ENCODE measurements at regions not wholly inside any gene's neighbourhood (a gene's known extent, or its start where the extent isn't known, plus 50 kb on each side); places are given as distances from the start of the nearest gene placed in this dataset.
"Not testable (repeated sequence)": the region's sequence is repeated elsewhere in the genome, so short reads cannot be mapped to it uniquely, and the experiment has no call there.

DNA sequence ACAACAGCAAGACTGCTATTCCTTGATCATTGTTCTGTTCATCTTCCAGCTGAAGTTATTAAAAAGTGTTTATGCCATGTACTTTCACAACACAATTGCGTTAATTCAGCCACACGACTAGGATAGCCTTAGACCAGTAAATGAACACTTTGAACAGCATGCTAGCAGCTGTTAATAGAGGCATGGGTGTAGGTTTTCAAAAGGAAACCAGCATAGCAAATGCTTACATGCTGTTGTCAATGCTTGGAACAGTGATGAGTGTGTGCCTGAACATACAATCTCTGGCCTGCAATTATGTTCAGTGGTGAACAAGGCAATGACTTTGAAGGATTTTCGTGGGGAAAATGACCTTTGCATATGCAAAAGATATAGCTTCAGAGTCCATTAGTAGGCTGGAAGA is 127.4 kb upstream of the RBM19 start:
- intact Hi-C loops (cut with DNase I; ENCODE audit: low total_unique reads), result no loop called here
- WGBS, 2 donors, result 61 to 64% methylated on average over 3 of the region's 3 CpGs
- no peak for TF ChIP-seq POLR2A (IDR thresholded peaks at IDR 0.05)
- TF ChIP-seq, protein P1, sequence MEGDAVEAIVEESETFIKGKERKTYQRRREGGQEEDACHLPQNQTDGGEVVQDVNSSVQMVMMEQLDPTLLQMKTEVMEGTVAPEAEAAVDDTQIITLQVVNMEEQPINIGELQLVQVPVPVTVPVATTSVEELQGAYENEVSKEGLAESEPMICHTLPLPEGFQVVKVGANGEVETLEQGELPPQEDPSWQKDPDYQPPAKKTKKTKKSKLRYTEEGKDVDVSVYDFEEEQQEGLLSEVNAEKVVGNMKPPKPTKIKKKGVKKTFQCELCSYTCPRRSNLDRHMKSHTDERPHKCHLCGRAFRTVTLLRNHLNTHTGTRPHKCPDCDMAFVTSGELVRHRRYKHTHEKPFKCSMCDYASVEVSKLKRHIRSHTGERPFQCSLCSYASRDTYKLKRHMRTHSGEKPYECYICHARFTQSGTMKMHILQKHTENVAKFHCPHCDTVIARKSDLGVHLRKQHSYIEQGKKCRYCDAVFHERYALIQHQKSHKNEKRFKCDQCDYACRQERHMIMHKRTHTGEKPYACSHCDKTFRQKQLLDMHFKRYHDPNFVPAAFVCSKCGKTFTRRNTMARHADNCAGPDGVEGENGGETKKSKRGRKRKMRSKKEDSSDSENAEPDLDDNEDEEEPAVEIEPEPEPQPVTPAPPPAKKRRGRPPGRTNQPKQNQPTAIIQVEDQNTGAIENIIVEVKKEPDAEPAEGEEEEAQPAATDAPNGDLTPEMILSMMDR (IDR thresholded peaks at IDR 0.05), result no peak
- DNase-seq (ENCODE audit: low spot score in 2 of 2), result no peak
- H3K4me3 ChIP-seq (ENCODE audit: low read depth, poor library complexity, severe bottlenecking), result no peak overlapping the region

DNA sequence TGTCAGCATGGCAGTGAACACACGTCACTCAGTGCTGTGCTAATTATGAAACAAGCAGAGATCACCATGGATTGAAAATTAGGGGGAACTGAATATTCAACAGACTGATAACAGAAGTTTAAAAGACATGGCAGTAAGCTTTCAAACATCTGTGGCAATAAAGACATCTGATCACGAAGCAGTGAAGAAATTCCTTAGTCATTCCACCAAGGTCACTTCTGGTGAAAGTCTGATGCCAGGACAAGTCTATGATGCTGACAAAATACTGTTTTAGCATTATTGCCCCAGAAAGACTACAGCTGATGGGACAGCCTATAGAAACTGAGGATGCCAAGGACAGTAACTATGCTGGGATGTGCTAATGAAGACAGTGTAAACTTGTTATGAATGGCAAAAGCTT is 126.9 kb upstream of the RBM19 start:
- intact Hi-C loops (cut with DNase I; ENCODE audit: low total_unique reads), result no loop called here
- TF ChIP-seq, protein P1 (IDR thresholded peaks at IDR 0.05), result no peak
- no peak for TF ChIP-seq POLR2A (IDR thresholded peaks at IDR 0.05)
- H3K4me3 ChIP-seq (ENCODE audit: low read depth, poor library complexity, severe bottlenecking), result no peak overlapping the region
- no peak for DNase-seq (ENCODE audit: low spot score in 2 of 2)
- 62% methylated on average over 2 of the region's 2 CpGs for WGBS, 2 donors

DNA sequence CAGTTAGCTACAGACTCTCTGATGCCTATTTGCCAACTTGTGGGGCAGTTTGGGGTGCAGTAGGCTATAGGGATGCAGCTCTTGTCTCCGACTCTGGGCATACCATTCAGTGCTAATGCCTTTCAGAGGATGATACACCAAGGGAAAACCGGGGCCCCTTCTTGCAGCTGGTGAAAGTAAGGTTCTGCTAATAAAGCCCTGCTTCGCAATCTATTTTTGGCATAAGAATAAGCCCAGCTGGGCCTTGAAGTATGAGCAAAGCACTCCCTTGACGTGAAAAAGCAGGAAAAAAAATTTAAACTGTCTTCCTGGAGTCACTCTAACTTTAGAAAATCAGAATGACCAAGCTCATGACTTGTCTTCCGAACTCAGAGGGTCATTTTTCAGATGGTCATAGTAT is 124.1 kb upstream of the RBM19 start:
- 48 to 52% methylated on average over 5 of the region's 5 CpGs for WGBS, 2 donors
- intact Hi-C loops (cut with DNase I; ENCODE audit: low total_unique reads), result no loop called here
- H3K4me3 ChIP-seq (ENCODE audit: low read depth, poor library complexity, severe bottlenecking), result no peak overlapping the region
- TF ChIP-seq, protein P1 (IDR thresholded peaks at IDR 0.05), result no peak
- no peak for TF ChIP-seq POLR2A (IDR thresholded peaks at IDR 0.05)
- DNase-seq (ENCODE audit: low spot score in 2 of 2), result no peak

DNA sequence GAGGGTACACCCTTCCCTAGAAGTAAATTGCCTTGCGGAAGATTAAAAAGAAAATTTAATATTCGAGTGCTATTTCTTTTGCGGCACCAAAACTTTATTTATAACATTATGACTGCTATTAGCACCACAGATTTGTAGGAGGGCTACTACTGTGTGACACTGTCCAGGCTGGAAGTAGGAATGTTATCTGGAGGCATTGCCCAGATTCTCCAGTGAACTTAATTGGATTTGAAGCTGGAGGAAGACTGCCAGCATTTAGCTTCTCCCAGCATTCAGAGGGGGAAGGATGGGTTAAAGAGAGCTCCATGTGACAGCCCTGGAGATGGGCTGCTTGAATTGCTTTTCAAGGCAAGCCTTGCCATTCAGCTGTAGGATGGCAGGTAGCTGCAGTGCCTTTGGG is 107.0 kb upstream of the RBM19 start:
- no peak for TF ChIP-seq POLR2A (IDR thresholded peaks at IDR 0.05)
- TF ChIP-seq, protein P1 (IDR thresholded peaks at IDR 0.05), result no peak
- no peak overlapping the region for H3K4me3 ChIP-seq (ENCODE audit: low read depth, poor library complexity, severe bottlenecking)
- DNase-seq (ENCODE audit: low spot score in 2 of 2), result no peak
- 91 to 92% methylated on average over 3 of the region's 3 CpGs for WGBS, 2 donors
- intact Hi-C loops (cut with DNase I; ENCODE audit: low total_unique reads), result no loop called here

DNA sequence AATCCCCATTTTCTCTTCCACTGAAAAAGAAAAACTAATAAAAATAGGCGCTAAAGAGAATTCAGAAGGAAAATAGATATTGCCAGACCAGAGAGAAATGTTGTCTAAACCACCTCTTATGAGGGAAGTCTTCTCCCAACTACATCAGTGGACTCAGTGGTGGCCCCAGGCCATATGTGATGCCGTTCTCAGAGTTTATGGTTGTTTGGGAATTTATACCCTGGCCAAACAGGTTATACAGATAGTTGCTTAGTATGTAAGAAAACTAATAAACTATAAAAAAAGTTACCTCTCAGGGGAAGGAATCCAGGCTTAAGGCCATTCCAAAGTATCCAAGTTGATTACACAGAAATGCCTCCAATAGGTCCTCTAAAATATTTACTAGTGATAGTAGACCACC is 103.4 kb upstream of the RBM19 start:
- DNase-seq (ENCODE audit: low spot score in 2 of 2), result no peak
- H3K4me3 ChIP-seq (ENCODE audit: low read depth, poor library complexity, severe bottlenecking), result no peak overlapping the region
- TF ChIP-seq, protein P1 (IDR thresholded peaks at IDR 0.05), result no peak
- 42 to 61% methylated on average over 2 of the region's 2 CpGs for WGBS, 2 donors
- intact Hi-C loops (cut with DNase I; ENCODE audit: low total_unique reads), result no loop called here

DNA sequence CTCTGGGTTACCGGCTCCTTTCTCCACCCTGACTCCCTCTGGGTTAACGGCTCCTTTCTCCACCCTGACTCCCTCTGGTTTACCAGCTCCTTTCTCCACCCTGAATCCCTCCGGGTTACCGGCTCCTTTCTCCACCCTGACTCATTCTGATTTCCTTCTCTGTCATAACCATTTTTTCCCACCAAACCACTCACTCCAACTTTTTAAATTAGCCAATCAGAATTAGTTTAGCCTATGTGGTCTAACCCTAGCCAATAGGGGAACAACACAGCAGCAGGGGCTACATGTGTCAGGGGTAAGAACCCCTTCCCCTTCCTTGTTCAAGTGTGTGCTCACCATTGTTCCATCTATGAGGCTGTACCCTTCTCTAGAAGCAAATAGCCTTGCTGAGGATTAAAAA is 98.4 kb upstream of the RBM19 start:
- H3K4me3 ChIP-seq (ENCODE audit: low read depth, poor library complexity, severe bottlenecking), result no peak overlapping the region
- TF ChIP-seq POLR2A (IDR thresholded peaks at IDR 0.05), result no peak
- TF ChIP-seq, protein P1 (IDR thresholded peaks at IDR 0.05), result no peak
- WGBS, 2 donors, result 67 to 82% methylated on average over 3 to 4 of the region's 4 CpGs
- no peak for DNase-seq (ENCODE audit: low spot score in 2 of 2)
- intact Hi-C loops (cut with DNase I; ENCODE audit: low total_unique reads), result no loop called here

DNA sequence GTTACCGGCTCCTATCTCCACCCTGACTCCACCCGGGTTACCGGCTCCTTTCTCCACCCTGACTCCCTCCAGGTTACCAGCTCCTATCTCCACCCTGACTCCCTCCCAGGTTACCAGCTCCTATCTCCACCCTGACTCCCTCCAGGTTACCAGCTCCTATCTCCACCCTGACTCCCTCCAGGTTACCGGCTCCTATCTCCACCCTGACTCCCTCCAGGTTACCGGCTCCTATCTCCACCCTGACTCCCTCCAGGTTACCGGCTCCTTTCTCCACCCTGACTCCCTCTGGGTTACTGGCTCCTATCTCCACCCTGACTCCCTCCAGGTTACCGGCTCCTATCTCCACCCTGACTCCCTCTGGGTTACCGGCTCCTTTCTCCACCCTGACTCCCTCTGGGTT is 97.9 kb upstream of the RBM19 start:
- H3K4me3 ChIP-seq (ENCODE audit: low read depth, poor library complexity, severe bottlenecking); intact Hi-C loops (cut with DNase I; ENCODE audit: low total_unique reads); DNase-seq (ENCODE audit: low spot score in 2 of 2): not testable (repeated sequence)
- 83 to 89% methylated on average over 6 to 7 of the region's 8 CpGs for WGBS, 2 donors

Data from lower leg skin (tissue), 4 donors.